ENCODE measurements at regions not wholly inside any gene's neighbourhood (a gene's known extent, or its start where the extent isn't known, plus 50 kb on each side); places are given as distances from the start of the nearest gene placed in this dataset.
"Not testable (repeated sequence)": the region's sequence is repeated elsewhere in the genome, so short reads cannot be mapped to it uniquely, and the experiment has no call there.

GRCh38 chr14:105982664-105983063 is 456.3 kb downstream of the TMEM121 start:
- no peaks in the 10 kb centered on the region for H3K36me3 Mint-ChIP-seq
- peaks cover 64% of the 10 kb centered on the region for H3K4me1 Mint-ChIP-seq
- no peak overlapping the region for H3K27ac Mint-ChIP-seq
- H3K4me3 Mint-ChIP-seq = no peak overlapping the region
- H3K27me3 Mint-ChIP-seq = no peaks in the 10 kb centered on the region
- no peaks in the 10 kb centered on the region for H3K9me3 Mint-ChIP-seq

DNA sequence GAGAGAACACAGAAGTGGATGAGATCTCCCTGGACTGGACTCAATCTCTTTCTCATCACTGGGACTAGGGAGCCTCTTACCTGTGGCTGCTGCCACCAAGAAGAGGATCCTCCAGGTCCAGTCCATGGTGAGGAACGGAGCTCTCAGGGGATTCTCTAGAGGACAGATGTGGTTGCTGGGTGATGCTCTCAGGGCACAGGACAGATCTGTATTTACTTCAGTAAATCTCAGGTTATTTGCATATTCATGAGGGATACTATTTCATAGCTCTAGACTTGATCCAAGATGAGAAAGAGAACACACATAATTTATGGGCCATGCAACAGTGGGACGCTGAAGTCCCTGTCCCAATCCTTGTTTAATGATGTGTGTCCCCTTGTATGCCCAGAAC is 460.5 kb downstream of the TMEM121 start:
- no peak overlapping the region for H3K27ac Mint-ChIP-seq
- no peaks in the 10 kb centered on the region for H3K36me3 Mint-ChIP-seq
- no peaks in the 10 kb centered on the region for H3K9me3 Mint-ChIP-seq
- peaks cover 66% of the 10 kb centered on the region for H3K4me1 Mint-ChIP-seq
- H3K4me3 Mint-ChIP-seq = no peak overlapping the region
- H3K27me3 Mint-ChIP-seq = no peaks in the 10 kb centered on the region

GRCh38 chr14:105987563-105987962 is 461.2 kb downstream of the TMEM121 start:
- peak overlapping the region; percentile 90 for H3K27ac Mint-ChIP-seq
- H3K4me1 Mint-ChIP-seq = peaks cover 64% of the 10 kb centered on the region
- peak overlapping the region; percentile 63 for H3K4me3 Mint-ChIP-seq

GRCh38 chr14:105989566-105990302 is 463.4 kb downstream of the TMEM121 start:
- Mint-ChIP-seq H3K27ac (peak overlapping the region; percentile 82), H3K4me3 (no peak overlapping the region), H3K9me3 (no peaks in the 10 kb centered on the region), H3K4me1 (peaks cover 67% of the 10 kb centered on the region), H3K27me3 (no peaks in the 10 kb centered on the region), H3K36me3 (no peaks in the 10 kb centered on the region)

More at GRCh38 chr14:105987563-105987962, 461.2 kb downstream of the TMEM121 start:
- no peaks in the 10 kb centered on the region for H3K36me3 Mint-ChIP-seq
- H3K27me3 Mint-ChIP-seq = no peaks in the 10 kb centered on the region
- H3K9me3 Mint-ChIP-seq = no peaks in the 10 kb centered on the region

- not testable (repeated sequence) for H3K27me3 Mint-ChIP-seq, H3K9me3 Mint-ChIP-seq, H3K36me3 Mint-ChIP-seq, H3K4me3 Mint-ChIP-seq
- Mint-ChIP-seq H3K4me1 (peaks cover 64% of the 10 kb centered on the region), H3K27ac (peak overlapping the region; percentile 55)
Observed at GRCh38 chr14:105991677-105992076, 465.3 kb downstream of the TMEM121 start.

- Mint-ChIP-seq H3K9me3 (no peaks in the 10 kb centered on the region), H3K4me3 (no peak overlapping the region), H3K27me3 (no peaks in the 10 kb centered on the region), H3K27ac (no peak overlapping the region), H3K4me1 (peaks cover 52% of the 10 kb centered on the region), H3K36me3 (no peaks in the 10 kb centered on the region)
Observed at GRCh38 chr14:105993814-105994213, 467.4 kb downstream of the TMEM121 start.

GRCh38 chr14:105995011-105995710 is 468.8 kb downstream of the TMEM121 start:
- H3K27me3 Mint-ChIP-seq, H3K36me3 Mint-ChIP-seq, H3K4me3 Mint-ChIP-seq, H3K9me3 Mint-ChIP-seq: not testable (repeated sequence)
- peaks cover 48% of the 10 kb centered on the region for H3K4me1 Mint-ChIP-seq
- peak overlapping the region; percentile 17 for H3K27ac Mint-ChIP-seq

- Mint-ChIP-seq H3K4me3 (peak overlapping the region; percentile 1), H3K27ac (peak overlapping the region; percentile 76), H3K4me1 (peaks cover 55% of the 10 kb centered on the region)
- not testable (repeated sequence) for H3K9me3 Mint-ChIP-seq, H3K36me3 Mint-ChIP-seq, H3K27me3 Mint-ChIP-seq
Observed at GRCh38 chr14:105998597-105998996, 472.2 kb downstream of the TMEM121 start.

DNA sequence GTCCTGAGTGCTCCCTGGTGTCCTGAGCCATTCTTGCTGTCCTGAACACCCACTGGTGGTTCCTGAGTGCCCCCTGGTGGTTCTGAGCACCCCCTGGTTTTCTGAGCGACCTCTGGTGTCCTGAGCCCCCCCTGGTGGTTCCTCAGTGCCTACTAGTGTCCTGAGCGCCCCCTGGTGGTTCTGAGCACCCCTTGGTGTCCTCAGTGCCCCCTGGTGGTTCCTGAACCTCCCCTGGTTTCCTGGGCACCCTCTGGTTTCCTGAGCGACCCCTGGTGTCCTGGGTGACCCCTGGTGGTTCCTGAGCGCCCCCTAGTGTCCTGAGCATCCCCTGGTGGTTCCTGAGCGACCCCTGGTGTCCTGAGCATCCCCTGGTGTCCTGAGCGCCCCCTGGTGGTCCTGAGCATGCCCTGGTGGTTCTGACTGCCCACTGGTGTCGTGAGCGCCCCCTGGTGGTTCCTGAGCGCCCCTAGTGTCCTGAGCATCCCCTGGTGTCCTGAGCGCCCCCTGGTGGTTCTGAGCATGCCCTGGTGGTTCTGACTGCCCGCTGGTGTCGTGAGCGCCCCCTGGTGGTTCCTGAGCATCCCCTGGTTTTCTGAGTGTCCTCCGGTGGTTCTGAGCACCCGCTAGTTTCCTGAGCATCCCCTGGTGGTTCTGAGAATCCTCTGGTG is 473.1 kb downstream of the TMEM121 start:
- no peaks in the 10 kb centered on the region for H3K27me3 Mint-ChIP-seq
- H3K4me3 Mint-ChIP-seq = peak overlapping the region; percentile 19
- H3K36me3 Mint-ChIP-seq = no peaks in the 10 kb centered on the region
- H3K27ac Mint-ChIP-seq = peak overlapping the region; percentile 51
- peaks cover 53% of the 10 kb centered on the region for H3K4me1 Mint-ChIP-seq
- no peaks in the 10 kb centered on the region for H3K9me3 Mint-ChIP-seq

DNA sequence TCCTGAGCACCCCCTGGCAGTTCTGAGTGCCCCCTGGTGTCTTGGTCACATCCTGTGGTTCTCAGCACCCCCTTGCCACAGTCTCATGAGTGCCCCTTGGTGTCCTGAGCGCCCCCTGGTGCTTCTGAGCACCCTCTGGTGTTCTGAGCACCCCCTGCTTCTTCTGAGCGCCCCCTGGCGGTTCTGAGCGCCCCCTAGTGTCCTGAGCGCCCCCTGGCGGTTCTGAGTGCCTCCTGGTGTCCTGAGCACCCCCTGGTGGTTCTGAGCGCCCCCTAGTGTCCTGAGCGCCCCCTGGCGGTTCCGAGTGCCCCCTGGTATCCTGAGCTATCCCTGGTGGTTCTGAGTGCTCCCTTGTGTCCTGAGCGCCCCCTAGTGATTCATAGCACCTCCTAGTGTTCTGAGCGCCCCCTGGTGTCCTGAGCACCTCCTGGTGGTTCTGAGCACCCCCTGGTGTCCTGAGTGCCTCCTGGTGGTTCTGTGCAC is 473.7 kb downstream of the TMEM121 start:
- not testable (repeated sequence) for H3K4me3 Mint-ChIP-seq, H3K9me3 Mint-ChIP-seq, H3K27ac Mint-ChIP-seq, H3K36me3 Mint-ChIP-seq, H3K27me3 Mint-ChIP-seq
- peaks cover 53% of the 10 kb centered on the region for H3K4me1 Mint-ChIP-seq

GRCh38 chr14:106001277-106001676 is 474.9 kb downstream of the TMEM121 start:
- not testable (repeated sequence) for H3K4me3 Mint-ChIP-seq, H3K36me3 Mint-ChIP-seq, H3K27me3 Mint-ChIP-seq, H3K9me3 Mint-ChIP-seq
- peaks cover 58% of the 10 kb centered on the region for H3K4me1 Mint-ChIP-seq
- peak overlapping the region; percentile 86 for H3K27ac Mint-ChIP-seq

GRCh38 chr14:106003351-106003750 is 477.0 kb downstream of the TMEM121 start:
- Mint-ChIP-seq H3K4me1 (peaks cover 61% of the 10 kb centered on the region), H3K36me3 (no peaks in the 10 kb centered on the region), H3K9me3 (no peaks in the 10 kb centered on the region), H3K27me3 (no peaks in the 10 kb centered on the region), H3K27ac (peak overlapping the region; percentile 3), H3K4me3 (peak overlapping the region; percentile 13)

DNA sequence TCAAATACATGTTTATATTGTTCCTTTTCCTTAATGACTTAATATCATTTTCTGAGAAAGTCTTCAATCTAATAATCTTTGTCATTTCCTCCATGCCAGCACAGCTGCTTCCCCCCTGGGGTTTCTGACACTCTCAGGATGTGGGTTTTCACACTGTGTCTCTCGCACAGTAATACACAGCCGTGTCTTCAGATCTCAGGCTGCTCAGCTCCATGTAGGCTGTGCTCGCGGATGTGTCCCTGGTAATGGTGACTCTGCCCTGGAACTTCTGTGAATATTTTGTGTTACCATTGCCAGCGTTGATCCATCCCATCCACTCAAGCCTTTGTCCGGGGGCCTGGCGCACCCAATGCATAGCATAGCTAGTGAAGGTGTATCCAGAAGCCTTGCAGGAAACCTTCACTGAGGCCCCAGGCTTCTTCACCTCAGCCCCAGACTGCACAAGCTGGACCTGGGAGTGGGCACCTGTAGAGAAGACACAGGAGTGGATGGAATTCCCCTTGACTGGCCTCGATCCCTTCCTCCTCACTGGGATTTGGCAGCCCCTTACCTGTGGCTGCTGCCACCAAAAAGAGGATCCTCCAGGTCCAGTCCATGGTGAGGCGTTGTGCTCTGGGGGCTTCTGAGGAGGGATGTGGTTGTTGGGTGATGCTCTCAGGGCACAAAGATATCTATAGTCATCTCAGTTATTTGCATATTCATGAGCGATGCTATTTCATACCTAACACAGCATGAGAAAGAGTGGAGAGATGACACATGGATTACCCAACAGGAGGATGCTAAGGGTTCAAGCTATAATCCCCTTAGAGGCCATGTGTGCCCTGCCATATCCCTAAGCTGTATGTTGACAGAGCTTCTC is 478.8 kb downstream of the TMEM121 start:
- Mint-ChIP-seq H3K4me1 (peaks cover 52% of the 10 kb centered on the region), H3K27ac (peak overlapping the region; percentile 92), H3K4me3 (peak overlapping the region; percentile 88)
- H3K36me3 Mint-ChIP-seq, H3K9me3 Mint-ChIP-seq, H3K27me3 Mint-ChIP-seq: not testable (repeated sequence)

- not testable (repeated sequence) for H3K9me3 Mint-ChIP-seq
Observed at GRCh38 chr14:106006043-106006442, 479.7 kb downstream of the TMEM121 start.

DNA sequence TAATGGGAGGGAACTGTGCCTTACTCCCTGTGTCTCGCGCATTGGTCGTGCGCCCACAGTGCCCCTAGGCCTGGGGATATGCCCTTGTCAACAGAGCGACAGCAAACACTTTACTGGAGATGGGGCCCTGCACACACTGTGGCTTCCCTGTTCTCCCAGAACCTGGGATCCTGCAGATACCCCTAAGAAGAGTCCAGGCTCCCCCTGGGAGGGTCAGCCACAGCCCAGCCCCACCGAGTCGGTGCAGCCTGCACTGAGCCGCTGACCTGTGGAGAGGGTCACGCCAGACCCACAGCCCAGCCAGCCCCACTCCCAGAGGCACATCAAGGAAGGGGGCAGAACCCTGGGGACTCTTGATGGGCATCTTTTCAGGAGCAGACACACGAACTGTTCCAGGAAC is 480.3 kb downstream of the TMEM121 start:
- H3K9me3 Mint-ChIP-seq, H3K36me3 Mint-ChIP-seq, H3K27me3 Mint-ChIP-seq: not testable (repeated sequence)
- Mint-ChIP-seq H3K4me3 (peak overlapping the region; percentile 36), H3K27ac (peak overlapping the region; percentile 88), H3K4me1 (peaks cover 60% of the 10 kb centered on the region)

More at GRCh38 chr14:106006043-106006442, 479.7 kb downstream of the TMEM121 start:
- Mint-ChIP-seq H3K27ac (peak overlapping the region; percentile 88), H3K4me3 (peak overlapping the region; percentile 80), H3K4me1 (peaks cover 59% of the 10 kb centered on the region)
- H3K36me3 Mint-ChIP-seq, H3K27me3 Mint-ChIP-seq: not testable (repeated sequence)

Measured in activated naive CD4-positive, alpha-beta T cell treated with anti-CD3 and anti-CD28 coated beads, Interleukin-2, amount 50 U/mL, for 24 hours (primary cell).